K562 (cell line): ENCODE measurements at regions not wholly inside any gene's neighbourhood (a gene's known extent, or its start where the extent isn't known, plus 50 kb on each side); places are given as distances from the start of the nearest gene placed in this dataset.

Experiments
- ATAC-seq: fragments of 200-7000 bp; cut with Tn5 transposase; 3 replicates; pipeline ENCODE4 v1.9.1; 2020; ENCODE audit warnings: moderate library complexity
- BruUV-seq: library from RNA; stranded (reverse); fragments of 400-500 nt; replicated peaks from 2 replicates; lab custom pipeline; 2021; lab: Mats Ljungman, UMichigan
- CTCF ChIA-PET: fragments of 300-600 bp; formaldehyde crosslinking; extraction: SDS; loops from one replicate; lab custom pipeline; 2021; ENCODE audit warnings: low intra/inter-chr PET ratio; lab: Yijun Ruan, JAX
- POLR2A ChIA-PET: fragments of 300-600, 350-650 bp; sonication (Branson Sonifier 250); formaldehyde crosslinking; extraction: SDS; loops from one replicate; lab custom pipeline; 2021; ENCODE audit warnings: antibody characterized with exemption, inconsistent platforms; lab: Yijun Ruan, JAX
- DNase-seq, 4 experiments: peaks; one replicate each; pipeline versions ENCODE4 v3.0.0 to v3.0.0-alpha.2; 2011 to 2018; ENCODE audit warnings: low spot score in 3 of 4, mixed read lengths in 3 of 4; ENCODE audit errors: extremely low read depth in 1 of 4
- FAIRE-seq: peaks from 2 replicates; lab custom pipeline; 2011; peaks lifted over from hg19 to GRCh38; lab: Jason Lieb, UNC
- H2AFZ ChIP-seq: 2 replicates; pipeline ENCODE4 v1.6.0; 2011; ENCODE audit warnings: low read depth, low read length, control low read depth, inconsistent platforms
- H3K27ac ChIP-seq: fragments of 200-600 bp; 3 replicates; pipeline ENCODE4 v1.8.0; 2011; ENCODE audit warnings: low read depth, mild to moderate bottlenecking, control low read depth, inconsistent platforms, low read length, moderate library complexity, mixed read lengths; ENCODE audit errors: extremely low read depth
- H3K27me3 ChIP-seq, 2 experiments: fragments of 300-600 bp in 1 of 2; 2 replicates in 1 of 2; 3 replicates in 1 of 2; pipeline versions ENCODE4 v1.6.0 to v1.8.0; 2011; ENCODE audit warnings: inconsistent platforms in 2 of 2, low read length in 2 of 2, mild to moderate bottlenecking in 1 of 2, mixed read lengths in 1 of 2, moderate library complexity in 1 of 2; ENCODE audit not compliant: control insufficient read depth in 2 of 2, insufficient read depth in 2 of 2
- H3K36me3 ChIP-seq: fragments of 300-600 bp; 3 replicates; pipeline ENCODE4 v1.8.0; 2011; ENCODE audit warnings: mild to moderate bottlenecking, low read length, inconsistent platforms; ENCODE audit not compliant: control insufficient read depth, insufficient read depth
- H3K4me1 ChIP-seq, 2 experiments: fragments of 200-600 bp in 1 of 2; replicated peaks in 1 of 2; 2 replicates in 1 of 2; 3 replicates in 1 of 2; pipeline versions ENCODE4 v1.5.1 to v1.8.0; 2011; ENCODE audit warnings: inconsistent platforms in 2 of 2, low read length in 2 of 2, mild to moderate bottlenecking in 1 of 2, mixed read lengths in 1 of 2, moderate library complexity in 1 of 2; ENCODE audit not compliant: control insufficient read depth in 2 of 2, insufficient read depth in 2 of 2
- H3K4me2 ChIP-seq: 2 replicates; pipeline ENCODE4 v1.6.1; 2011; ENCODE audit warnings: low read length, control low read depth, inconsistent platforms, mixed read lengths; ENCODE audit not compliant: insufficient read depth
- H3K4me3 ChIP-seq: fragments of 200-600 bp; sonication (generic), shearing (Covaris generic); 2 replicates; pipeline ENCODE4 v1.5.1; 2016; ENCODE audit warnings: control low read depth, inconsistent platforms
- H3K79me2 ChIP-seq: fragments of 200-600 bp; 3 replicates; pipeline ENCODE4 v1.8.0; 2011; ENCODE audit warnings: low read length, inconsistent platforms; ENCODE audit not compliant: control insufficient read depth, insufficient read depth
- H3K9ac ChIP-seq, 2 experiments: 2 replicates each; pipeline versions ENCODE4 v1.6.0 to v1.6.1; 2011; ENCODE audit warnings: low read depth in 2 of 2, low read length in 2 of 2, control low read depth in 1 of 2, inconsistent platforms in 1 of 2, mild to moderate bottlenecking in 1 of 2, mixed read lengths in 1 of 2; ENCODE audit not compliant: insufficient read depth in 1 of 2
- H3K9me1 ChIP-seq: one replicate; pipeline ENCODE4 v1.6.0; 2011; ENCODE audit warnings: inconsistent platforms, mild to moderate bottlenecking, low read length, moderate library complexity; ENCODE audit not compliant: control insufficient read depth, insufficient read depth
- H3K9me3 ChIP-seq: replicated peaks from 2 replicates; pipeline ENCODE4 v1.5.1; 2011; ENCODE audit warnings: low read depth, low read length, inconsistent platforms; ENCODE audit not compliant: control insufficient read depth, insufficient read depth
- H4K20me1 ChIP-seq: replicated peaks from 2 replicates; pipeline ENCODE4 v1.6.1; 2011; ENCODE audit warnings: low read length, inconsistent platforms, mixed read lengths; ENCODE audit not compliant: control insufficient read depth, insufficient read depth
- EHMT2 ChIP-seq: fragments of 450-650 bp; IDR thresholded peaks from 2 replicates; pipeline ENCODE4 v1.6.1; 2018; ENCODE audit warnings: antibody characterized with exemption
- EWSR1 ChIP-seq: fragments of 450-650 bp; IDR thresholded peaks from 2 replicates; pipeline ENCODE4 v1.6.1; 2018; ENCODE audit warnings: borderline replicate concordance, mild to moderate bottlenecking, low read depth, moderate library complexity; ENCODE audit not compliant: partially characterized antibody
- FOXP1 ChIP-seq: sonication (generic); formaldehyde crosslinking; IDR thresholded peaks from 2 replicates; pipeline ENCODE4 v1.8.0; 2022; ENCODE audit warnings: mild to moderate bottlenecking, missing genetic modification reagents
- IRF2 ChIP-seq: sonication (generic); formaldehyde crosslinking; IDR thresholded peaks from 2 replicates; pipeline ENCODE4 v1.8.1; 2022; ENCODE audit warnings: mild to moderate bottlenecking, missing genetic modification reagents
- MNT ChIP-seq, 2 experiments: fragments of 450-650 bp; conservative IDR thresholded peaks; 2 replicates each; pipeline ENCODE4 v1.6.1; 2017; ENCODE audit warnings: mild to moderate bottlenecking in 2 of 2, moderate library complexity in 2 of 2
- PML ChIP-seq: IDR thresholded peaks from 2 replicates; pipeline ENCODE4 v1.6.1; 2012; ENCODE audit warnings: low read length, inconsistent platforms
- SMAD2 ChIP-seq: fragments of 150-350 bp; IDR thresholded peaks from 2 replicates; pipeline ENCODE4 v1.6.1; 2014; ENCODE audit warnings: low read depth, mild to moderate bottlenecking, low read length
- TCF15 ChIP-seq: fragments of 250-450 bp; sonication (Bioruptor Pico); IDR thresholded peaks from 2 replicates; pipeline ENCODE4 v1.8.0; 2022; ENCODE audit warnings: moderate library complexity, mild to moderate bottlenecking, inconsistent platforms
- ZBED1 ChIP-seq: IDR thresholded peaks from 2 replicates; pipeline ENCODE4 v1.6.1; 2014
- ZNF436 ChIP-seq: fragments of 250-450, 450-650 bp; sonication (Bioruptor Pico); formaldehyde crosslinking; IDR thresholded peaks from 2 replicates; pipeline ENCODE4 v1.7.0; 2020; ENCODE audit warnings: mild to moderate bottlenecking
- WGBS: fragments of 100-300 bp; shearing (Covaris generic); methylation state at CpG from one replicate; pipeline ENCODE4 v1.1.6; 2016; ENCODE audit warnings: low coverage, mixed read lengths; ENCODE audit not compliant: insufficient coverage; ENCODE audit errors: missing lambda C conversion rate; 5-methylcytosine and 5-hydroxymethylcytosine counted together
- in situ Hi-C: fragments of 300-500 bp; cut with MboI; formaldehyde crosslinking; loops from 4 replicates; pipeline ENCODE4 v1.15.0; 2018; ENCODE audit warnings: inconsistent platforms, mixed read lengths
- intact Hi-C: fragments of 100-400 bp; cut with micrococcal nuclease; formaldehyde crosslinking; loops from 2 replicates; pipeline ENCODE4 v1.14.2; 2022

GRCh38 chr13:82867284-82867683, 1015.0 kb downstream of the SLITRK1 start:
- TF ChIP-seq EWSR1 (no peak), MNT (conservative IDR thresholded peaks at IDR 0.05) (no peak), ZNF436 (CRISPR knock-in tag) (no peak), SMAD2 (no peak), TCF15 (no peak), FOXP1 (CRISPR knock-in tag) (no peak), ZBED1 (no peak), IRF2 (CRISPR knock-in tag) (no peak), EHMT2 (no peak), PML (no peak)
- TF ChIP-seq, all 486 proteins: peak for 0
- FAIRE-seq (no peak), DNase-seq (no peak), ATAC-seq (no peak)
- in situ Hi-C loops (no loop called here), intact Hi-C loops (no loop called here)
- Histone ChIP-seq H3K4me3 (no peak overlapping the region), H3K4me1 (no peaks in the 10 kb centered on the region), H3K36me3 (no peaks in the 10 kb centered on the region), H3K27ac (no peak overlapping the region), H3K9me1 (no peaks in the 10 kb centered on the region), H4K20me1 (no peaks in the 10 kb centered on the region), H3K27me3 (no peaks in the 10 kb centered on the region), H3K79me2 (no peaks in the 10 kb centered on the region), H3K4me2 (no peak overlapping the region), H2AFZ (no peak overlapping the region), H3K9me3 (no peaks in the 10 kb centered on the region), H3K9ac (no peak overlapping the region)
- CTCF ChIA-PET = no interaction called here
- WGBS = 10% methylated on average over 2 of the region's 2 CpGs
- BruUV-seq = no TSS peak
- POLR2A ChIA-PET = no interaction called here
